ENCODE measurements at regions not wholly inside any gene's neighbourhood (a gene's known extent, or its start where the extent isn't known, plus 50 kb on each side); places are given as distances from the start of the nearest gene placed in this dataset.

DNA sequence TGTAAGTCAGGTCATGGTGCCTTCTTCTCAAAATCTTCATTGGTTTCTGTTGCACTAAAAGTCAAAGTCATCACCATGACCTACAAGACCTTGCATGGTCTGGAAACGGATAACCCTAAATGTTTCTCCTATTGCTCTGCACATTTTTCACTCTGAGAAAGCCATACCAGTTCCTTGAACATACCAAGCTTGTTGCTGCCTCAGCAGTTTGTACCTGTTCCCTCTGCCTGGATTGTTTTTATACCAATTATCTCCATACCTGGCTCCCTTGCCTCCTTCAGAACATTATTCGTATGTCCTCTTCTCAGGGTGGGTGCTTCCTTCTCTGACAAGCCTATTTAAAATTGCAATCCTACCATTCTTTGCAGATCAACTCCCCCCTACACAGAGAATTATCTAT lies 498.4 kb downstream of the DSC3 start:
- CTCF ChIA-PET (ENCODE audit: low intra/inter-chr PET ratio, low total read pairs): no interaction called here
- Histone ChIP-seq H3K4me1 (ENCODE audit: insufficient read depth, low read length) (no peaks in the 10 kb centered on the region), H3K79me2 (ENCODE audit: insufficient read depth, low read length) (no peaks in the 10 kb centered on the region), H3K4me2 (ENCODE audit: low read depth, low read length) (no peak overlapping the region), H3K9me3 (ENCODE audit: low read length) (no peaks in the 10 kb centered on the region), H3K27ac (ENCODE audit: extremely low read length, insufficient read depth, low read length) (no peak overlapping the region), H3K36me3 (replicated peaks in 1 of 2; ENCODE audit: control insufficient read depth in 1 of 2, insufficient read depth in 2 of 2, low read length in 2 of 2) (no peaks in the 10 kb centered on the region), H3K4me3 (replicated peaks in 1 of 3; ENCODE audit: insufficient read depth in 1 of 3, low read depth in 2 of 3, low read length in 3 of 3) (no peak overlapping the region), H3K9ac (ENCODE audit: insufficient read depth, low read depth, low read length) (no peak overlapping the region), H2AFZ (ENCODE audit: low read length) (no peak overlapping the region), H3K27me3 (ENCODE audit: control insufficient read depth in 1 of 2, insufficient read depth in 2 of 2, low read length in 2 of 2) (no peaks in the 10 kb centered on the region), H4K20me1 (ENCODE audit: insufficient read depth, low read length) (no peaks in the 10 kb centered on the region)
- no TSS peak for BruUV-seq (replicated peaks)
- intact Hi-C loops (cut with micrococcal nuclease; ENCODE audit: unreplicated experiment) (no loop called here), in situ Hi-C loops (cut with HindIII; ENCODE audit: extremely low pct_ligation_motif_present, low pct_unique_long_range_greater_than_20kb) (no loop called here)
- WGBS (ENCODE audit: low lambda C conversion rate): 6% methylated on average over 2 of the region's 2 CpGs
- POLR2A ChIA-PET: no interaction called here
- ATAC-seq (no peak), FAIRE-seq (no peak), DNase-seq (ENCODE audit: low spot score) (no peak)
- TF ChIP-seq, protein P1, sequence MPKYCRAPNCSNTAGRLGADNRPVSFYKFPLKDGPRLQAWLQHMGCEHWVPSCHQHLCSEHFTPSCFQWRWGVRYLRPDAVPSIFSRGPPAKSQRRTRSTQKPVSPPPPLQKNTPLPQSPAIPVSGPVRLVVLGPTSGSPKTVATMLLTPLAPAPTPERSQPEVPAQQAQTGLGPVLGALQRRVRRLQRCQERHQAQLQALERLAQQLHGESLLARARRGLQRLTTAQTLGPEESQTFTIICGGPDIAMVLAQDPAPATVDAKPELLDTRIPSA (CRISPR knock-in tag; IDR thresholded peaks at IDR 0.05; ENCODE audit: borderline replicate concordance): no peak
- TF ChIP-seq MAFK (conservative IDR thresholded peaks at IDR 0.05 in 1 of 2, IDR thresholded peaks at IDR 0.05 in 1 of 2; ENCODE audit: low read length in 2 of 2): peak; percentile 7 to 66; a peak in 2 of 4 replicates

DNA sequence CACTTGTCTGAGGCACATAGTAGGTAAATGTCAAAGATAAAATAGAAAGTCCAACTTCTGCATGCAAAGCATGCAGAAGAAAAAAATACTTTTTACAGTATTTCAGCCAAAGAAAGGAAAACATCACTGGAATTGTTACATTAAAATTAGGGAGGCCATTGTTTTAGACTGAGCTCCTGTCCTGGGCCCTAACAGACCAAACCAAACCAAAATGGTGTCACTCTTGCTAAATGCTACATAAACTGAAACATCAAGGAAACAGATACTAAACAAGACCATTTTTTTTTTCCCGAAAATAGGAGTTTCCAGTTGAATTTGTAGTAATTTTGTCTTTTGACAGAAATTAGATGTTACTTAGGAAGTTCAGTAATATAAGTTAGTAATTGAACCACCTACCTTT lies 508.8 kb downstream of the DSC3 start:
- FAIRE-seq: no peak
- H4K20me1 ChIP-seq (ENCODE audit: insufficient read depth, low read length): no peaks in the 10 kb centered on the region
- BruUV-seq (replicated peaks): no TSS peak
- POLR2A ChIA-PET: no interaction called here
- H3K79me2 ChIP-seq (ENCODE audit: insufficient read depth, low read length): no peaks in the 10 kb centered on the region
- no peaks in the 10 kb centered on the region for H3K4me1 ChIP-seq (ENCODE audit: insufficient read depth, low read length)
- WGBS (ENCODE audit: low lambda C conversion rate): 5% methylated on average over 1 of the region's 1 CpG
- ATAC-seq: no peak
- H2AFZ ChIP-seq (ENCODE audit: low read length): no peak overlapping the region
- in situ Hi-C loops (cut with HindIII; ENCODE audit: extremely low pct_ligation_motif_present, low pct_unique_long_range_greater_than_20kb) (no loop called here), intact Hi-C loops (cut with micrococcal nuclease; ENCODE audit: unreplicated experiment) (no loop called here)
- TF ChIP-seq ZSCAN9 (CRISPR knock-in tag; IDR thresholded peaks at IDR 0.05; ENCODE audit: borderline replicate concordance): no peak
- TF ChIP-seq ZNF513 (CRISPR knock-in tag; conservative IDR thresholded peaks at IDR 0.05): no peak
- no peak overlapping the region for H3K4me3 ChIP-seq (replicated peaks in 1 of 3; ENCODE audit: insufficient read depth in 1 of 3, low read depth in 2 of 3, low read length in 3 of 3)
- H3K36me3 ChIP-seq (replicated peaks in 1 of 2; ENCODE audit: control insufficient read depth in 1 of 2, insufficient read depth in 2 of 2, low read length in 2 of 2): no peaks in the 10 kb centered on the region
- H3K9me3 ChIP-seq (ENCODE audit: low read length): no peaks in the 10 kb centered on the region
- CTCF ChIA-PET (ENCODE audit: low intra/inter-chr PET ratio, low total read pairs): no interaction called here
- H3K27me3 ChIP-seq (ENCODE audit: control insufficient read depth in 1 of 2, insufficient read depth in 2 of 2, low read length in 2 of 2): no peaks in the 10 kb centered on the region
- H3K27ac ChIP-seq (ENCODE audit: extremely low read length, insufficient read depth, low read length): no peak overlapping the region
- no peak overlapping the region for H3K9ac ChIP-seq (ENCODE audit: insufficient read depth, low read depth, low read length)
- no peak overlapping the region for H3K4me2 ChIP-seq (ENCODE audit: low read depth, low read length)
- no peak for DNase-seq (ENCODE audit: low spot score)
